ENCODE measurements at regions not wholly inside any gene's neighbourhood (a gene's known extent, or its start where the extent isn't known, plus 50 kb on each side); places are given as distances from the start of the nearest gene placed in this dataset.
"Not testable (repeated sequence)": the region's sequence is repeated elsewhere in the genome, so short reads cannot be mapped to it uniquely, and the experiment has no call there.

- DNase-seq: peak; percentile 70
Observed at GRCh38 chr15:77944002-77944867, 133.3 kb downstream of the TBC1D2B start.

GRCh38 chr15:77942611-77943211 is 134.8 kb downstream of the TBC1D2B start:
- DNase-seq: peak; percentile 48

GRCh38 chr15:77941090-77941827 is 136.3 kb downstream of the TBC1D2B start:
- peak; percentile 19 for DNase-seq

GRCh38 chr15:77940381-77940947 is 137.0 kb downstream of the TBC1D2B start:
- peak; percentile 51 for DNase-seq

GRCh38 chr15:77939851-77940250 is 137.7 kb downstream of the TBC1D2B start:
- no peak for DNase-seq

GRCh38 chr15:77939026-77939425 is 138.5 kb downstream of the TBC1D2B start:
- DNase-seq: not testable (repeated sequence)

- DNase-seq: not testable (repeated sequence)
Observed at GRCh38 chr15:77938546-77938945, 139.0 kb downstream of the TBC1D2B start.

GRCh38 chr15:77936567-77936966 is 140.9 kb downstream of the TBC1D2B start:
- not testable (repeated sequence) for DNase-seq

- not testable (repeated sequence) for DNase-seq
Observed at GRCh38 chr15:77934516-77934915, 143.0 kb downstream of the TBC1D2B start.

- not testable (repeated sequence) for DNase-seq
Observed at GRCh38 chr15:77930907-77931306, 146.6 kb downstream of the TBC1D2B start.

- DNase-seq: not testable (repeated sequence)
Observed at GRCh38 chr15:77930490-77930889, 147.0 kb downstream of the TBC1D2B start.

- not testable (repeated sequence) for DNase-seq
Observed at GRCh38 chr15:77926789-77927188, 150.7 kb downstream of the TBC1D2B start.

GRCh38 chr15:77926296-77926695 is 151.2 kb downstream of the TBC1D2B start:
- not testable (repeated sequence) for DNase-seq

GRCh38 chr15:77925101-77925500 is 152.4 kb downstream of the TBC1D2B start:
- DNase-seq: not testable (repeated sequence)

GRCh38 chr15:77921664-77922063 is 155.8 kb downstream of the TBC1D2B start:
- DNase-seq: no peak

GRCh38 chr15:77916966-77917635 is 160.4 kb downstream of the TBC1D2B start:
- DNase-seq: not testable (repeated sequence)

GRCh38 chr15:77915961-77916330 is 161.6 kb downstream of the TBC1D2B start:
- DNase-seq: not testable (repeated sequence)

GRCh38 chr15:77915261-77915960 is 162.1 kb downstream of the TBC1D2B start:
- DNase-seq: no peak

- not testable (repeated sequence) for DNase-seq
Observed at GRCh38 chr15:77914531-77914930, 163.0 kb downstream of the TBC1D2B start.

- DNase-seq: peak; percentile 93
Observed at GRCh38 chr15:77910030-77910911, 167.2 kb downstream of the TBC1D2B start.
